Kidney (tissue), 13 donors: ENCODE measurements at regions not wholly inside any gene's neighbourhood (a gene's known extent, or its start where the extent isn't known, plus 50 kb on each side); places are given as distances from the start of the nearest gene placed in this dataset.

Source experiments
- DNase-seq, 5 donors: peaks; one replicate each; pipeline ENCODE4 v3.0.0-alpha.2; 2013 to 2020
- FAIRE-seq: peaks from 2 replicates; lab custom pipeline; 2012; peaks lifted over from hg19 to GRCh38; lab: Jason Lieb, UNC
- H3K27ac ChIP-seq, 2 donors: one replicate each; pipeline ENCODE4 v1.7.0; 2013; ENCODE audit warnings: low read depth in 2 of 2, low read length in 2 of 2, inconsistent platforms in 1 of 2
- H3K27me3 ChIP-seq: one replicate; pipeline ENCODE4 v1.7.1; 2013; ENCODE audit warnings: low read length, inconsistent platforms; ENCODE audit not compliant: control insufficient read depth, insufficient read depth
- H3K36me3 ChIP-seq, 3 donors: one replicate each; pipeline versions ENCODE4 v1.7.0 to v1.7.1; 2013; ENCODE audit warnings: low read length in 3 of 3, control low read depth in 1 of 3, inconsistent platforms in 1 of 3; ENCODE audit not compliant: insufficient read depth in 3 of 3, control insufficient read depth in 2 of 3
- H3K4me1 ChIP-seq, 3 donors: one replicate each; pipeline versions ENCODE4 v1.7.0 to v1.7.1; 2013; ENCODE audit warnings: low read length in 3 of 3, inconsistent platforms in 1 of 3, low read depth in 1 of 3; ENCODE audit not compliant: control insufficient read depth in 2 of 3, insufficient read depth in 2 of 3
- H3K4me3 ChIP-seq, 3 donors: one replicate each; pipeline versions ENCODE4 v1.7.0 to v1.8.1; 2013; ENCODE audit warnings: low read length in 3 of 3, control low read depth in 1 of 3, inconsistent platforms in 1 of 3
- H3K9ac ChIP-seq, 3 donors: one replicate each; pipeline versions ENCODE4 v1.7.0 to v1.7.1; 2013; ENCODE audit warnings: low read length in 3 of 3, control low read depth in 1 of 3, inconsistent platforms in 1 of 3
- H3K9me3 ChIP-seq, 3 donors: one replicate each; pipeline versions ENCODE4 v1.7.0 to v1.7.1; 2013; ENCODE audit warnings: low read length in 3 of 3, control low read depth in 1 of 3, inconsistent platforms in 1 of 3; ENCODE audit not compliant: control insufficient read depth in 2 of 3, insufficient read depth in 1 of 3
- intact Hi-C: fragments of 100-400 bp; cut with DNase I; formaldehyde crosslinking; loops from one replicate; pipeline ENCODE4 v1.11.1; 2022
- TF ChIP-seq, protein P1 (sequence below): IDR thresholded peaks from 3 replicates; pipeline ENCODE4 v1.5.1; 2012; ENCODE audit warnings: mild to moderate bottlenecking, moderate library complexity, borderline replicate concordance; ENCODE audit not compliant: insufficient read depth; ENCODE audit errors: extremely low read depth
- donor health status: control.
- donor health status: control.
- donor health status: control.
- donor health status: control.
- donor health status: control.
- donor health status: DM: yes; HTN: yes; CAD: no.
- donor health status: Normal renal cell carcinoma (clear cell type).

GRCh38 chr9:90107726-90108655, 503.2 kb downstream of the GADD45G start:
- Histone ChIP-seq H3K4me3 (no peak overlapping the region), H3K4me1 (peaks cover 0 to 2% (median 0%) of the 10 kb centered on the region in 3 donors), H3K27me3 (no peaks in the 10 kb centered on the region), H3K9me3 (no peaks in the 10 kb centered on the region), H3K36me3 (no peaks in the 10 kb centered on the region), H3K27ac (no peak overlapping the region), H3K9ac (no peak overlapping the region)
- intact Hi-C loops: no loop called here
- FAIRE-seq (no peak), DNase-seq (no peak)
- TF ChIP-seq, protein P1, sequence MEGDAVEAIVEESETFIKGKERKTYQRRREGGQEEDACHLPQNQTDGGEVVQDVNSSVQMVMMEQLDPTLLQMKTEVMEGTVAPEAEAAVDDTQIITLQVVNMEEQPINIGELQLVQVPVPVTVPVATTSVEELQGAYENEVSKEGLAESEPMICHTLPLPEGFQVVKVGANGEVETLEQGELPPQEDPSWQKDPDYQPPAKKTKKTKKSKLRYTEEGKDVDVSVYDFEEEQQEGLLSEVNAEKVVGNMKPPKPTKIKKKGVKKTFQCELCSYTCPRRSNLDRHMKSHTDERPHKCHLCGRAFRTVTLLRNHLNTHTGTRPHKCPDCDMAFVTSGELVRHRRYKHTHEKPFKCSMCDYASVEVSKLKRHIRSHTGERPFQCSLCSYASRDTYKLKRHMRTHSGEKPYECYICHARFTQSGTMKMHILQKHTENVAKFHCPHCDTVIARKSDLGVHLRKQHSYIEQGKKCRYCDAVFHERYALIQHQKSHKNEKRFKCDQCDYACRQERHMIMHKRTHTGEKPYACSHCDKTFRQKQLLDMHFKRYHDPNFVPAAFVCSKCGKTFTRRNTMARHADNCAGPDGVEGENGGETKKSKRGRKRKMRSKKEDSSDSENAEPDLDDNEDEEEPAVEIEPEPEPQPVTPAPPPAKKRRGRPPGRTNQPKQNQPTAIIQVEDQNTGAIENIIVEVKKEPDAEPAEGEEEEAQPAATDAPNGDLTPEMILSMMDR: no peak

DNA sequence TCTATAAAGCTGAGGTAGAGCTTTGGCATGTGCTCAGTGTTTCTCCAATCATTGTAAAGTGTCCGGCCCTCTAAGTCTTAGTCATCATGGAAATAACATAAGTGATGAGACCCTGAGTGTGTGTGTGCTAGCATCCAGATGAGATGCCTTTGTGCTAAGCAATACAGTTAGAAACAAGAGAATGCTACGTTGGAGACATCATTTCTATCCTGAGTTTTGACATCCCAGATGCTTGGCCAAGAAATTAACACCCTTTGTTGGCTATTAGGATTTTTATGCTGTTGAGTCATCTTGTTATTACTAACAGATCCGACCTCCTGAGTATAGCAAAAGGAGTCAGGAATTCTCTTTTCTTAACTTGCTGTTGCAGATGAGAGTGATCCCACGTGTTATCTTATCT, 508.0 kb downstream of the GADD45G start:
- H3K4me1 ChIP-seq: peaks cover 0 to 2% (median 0%) of the 10 kb centered on the region in 3 donors
- no peak overlapping the region for H3K4me3 ChIP-seq
- no peaks in the 10 kb centered on the region for H3K36me3 ChIP-seq
- FAIRE-seq (no peak), DNase-seq (no peak)
- no peaks in the 10 kb centered on the region for H3K27me3 ChIP-seq
- TF ChIP-seq, protein P1: no peak
- intact Hi-C loops: no loop called here
- no peak overlapping the region for H3K9ac ChIP-seq
- no peak overlapping the region for H3K27ac ChIP-seq
- H3K9me3 ChIP-seq: no peaks in the 10 kb centered on the region

GRCh38 chr9:90114641-90115425, 510.0 kb downstream of the GADD45G start:
- TF ChIP-seq, protein P1: no peak
- Histone ChIP-seq H3K4me3 (no peak overlapping the region), H3K27ac (no peak overlapping the region), H3K4me1 (no peaks in the 10 kb centered on the region), H3K27me3 (no peaks in the 10 kb centered on the region), H3K36me3 (no peaks in the 10 kb centered on the region), H3K9ac (no peak overlapping the region), H3K9me3 (no peaks in the 10 kb centered on the region)
- no peak for FAIRE-seq
- intact Hi-C loops: no loop called here
- no peak for DNase-seq
